Cardiac muscle cell (in vitro differentiated cells and primary cell): ENCODE measurements at regions not wholly inside any gene's neighbourhood (a gene's known extent, or its start where the extent isn't known, plus 50 kb on each side); places are given as distances from the start of the nearest gene placed in this dataset.
"Not testable (repeated sequence)": the region's sequence is repeated elsewhere in the genome, so short reads cannot be mapped to it uniquely, and the experiment has no call there.

Experiments
- DNase-seq, 2 donors: peaks; one replicate each; pipeline versions ENCODE4 v3.0.0 to v3.0.0-alpha.2; 2010 to 2017; ENCODE audit warnings: low read depth in 1 of 2, low spot score in 1 of 2
- H3K27ac ChIP-seq: fragments of 200-600 bp; sonication (generic); 2 replicates; pipeline ENCODE4 v1.5.1; 2016
- H3K27me3 ChIP-seq: fragments of 200-600 bp; sonication (generic); 2 replicates; pipeline ENCODE4 v1.6.0; 2016; ENCODE audit warnings: control low read depth
- H3K36me3 ChIP-seq: fragments of 200-600 bp; sonication (generic); 2 replicates; pipeline ENCODE4 v1.5.1; 2016; ENCODE audit warnings: control low read depth
- H3K4me1 ChIP-seq: fragments of 200-600 bp; sonication (generic); 2 replicates; pipeline ENCODE4 v1.8.1; 2017; ENCODE audit warnings: low read depth, mild to moderate bottlenecking, mixed run types
- H3K4me3 ChIP-seq: fragments of 200-600 bp; sonication (generic); 2 replicates; pipeline ENCODE4 v1.5.1; 2016; ENCODE audit warnings: mild to moderate bottlenecking
- H3K9me3 ChIP-seq: fragments of 200-600 bp; sonication (generic); 2 replicates; pipeline ENCODE4 v1.5.1; 2017; ENCODE audit warnings: low read depth, mild to moderate bottlenecking, control low read depth
- CTCF ChIP-seq: IDR thresholded peaks from 2 replicates; pipeline ENCODE4 v1.5.1; 2012; ENCODE audit warnings: low read depth, mild to moderate bottlenecking, low read length

- no peak for DNase-seq
- Histone ChIP-seq H3K9me3 (no peaks in the 10 kb centered on the region), H3K27me3 (no peaks in the 10 kb centered on the region), H3K27ac (no peak overlapping the region), H3K4me3 (no peak overlapping the region), H3K4me1 (no peaks in the 10 kb centered on the region), H3K36me3 (no peaks in the 10 kb centered on the region)
- TF ChIP-seq CTCF, result no peak
Observed at GRCh38 chr5:100418231-100418630, 116.9 kb upstream of the FAM174A start.

GRCh38 chr5:100409660-100410151 lies 125.5 kb upstream of the FAM174A start:
- no peak overlapping the region for H3K4me3 ChIP-seq
- no peaks in the 10 kb centered on the region for H3K4me1 ChIP-seq
- no peak overlapping the region for H3K27ac ChIP-seq
- no peaks in the 10 kb centered on the region for H3K27me3 ChIP-seq
- H3K36me3 ChIP-seq, result no peaks in the 10 kb centered on the region
- no peaks in the 10 kb centered on the region for H3K9me3 ChIP-seq
- DNase-seq, result no peak
- TF ChIP-seq CTCF, result no peak

- no peak for DNase-seq
- no peak for TF ChIP-seq CTCF
- no peak overlapping the region for H3K4me3 ChIP-seq
- H3K27ac ChIP-seq, result no peak overlapping the region
- no peaks in the 10 kb centered on the region for H3K4me1 ChIP-seq
- H3K36me3 ChIP-seq, result no peaks in the 10 kb centered on the region
- H3K27me3 ChIP-seq, result no peaks in the 10 kb centered on the region
- H3K9me3 ChIP-seq, result no peaks in the 10 kb centered on the region
Observed at GRCh38 chr5:100407053-100407452, 128.1 kb upstream of the FAM174A start.

- Histone ChIP-seq H3K27ac (no peak overlapping the region), H3K4me1 (no peaks in the 10 kb centered on the region), H3K27me3 (no peaks in the 10 kb centered on the region), H3K36me3 (no peaks in the 10 kb centered on the region), H3K4me3 (no peak overlapping the region), H3K9me3 (no peaks in the 10 kb centered on the region)
- DNase-seq, result no peak
- TF ChIP-seq CTCF, result no peak
Observed at GRCh38 chr5:100406640-100407039, 128.5 kb upstream of the FAM174A start.

- no peaks in the 10 kb centered on the region for H3K36me3 ChIP-seq
- H3K27me3 ChIP-seq, result no peaks in the 10 kb centered on the region
- no peaks in the 10 kb centered on the region for H3K4me1 ChIP-seq
- DNase-seq, result peak in 1 of 2 donors; percentile 2
- TF ChIP-seq CTCF, result no peak
- no peak overlapping the region for H3K27ac ChIP-seq
- H3K4me3 ChIP-seq, result no peak overlapping the region
- H3K9me3 ChIP-seq, result no peaks in the 10 kb centered on the region
Observed at GRCh38 chr5:100402071-100402470, 133.1 kb upstream of the FAM174A start.

- Histone ChIP-seq H3K4me3 (no peak overlapping the region), H3K36me3 (no peaks in the 10 kb centered on the region), H3K4me1 (no peaks in the 10 kb centered on the region), H3K9me3 (no peaks in the 10 kb centered on the region), H3K27me3 (no peaks in the 10 kb centered on the region), H3K27ac (no peak overlapping the region)
- no peak for DNase-seq
- no peak for TF ChIP-seq CTCF
Observed at GRCh38 chr5:100401149-100401548, 134.0 kb upstream of the FAM174A start.

- DNase-seq, H3K4me1 ChIP-seq, H3K27ac ChIP-seq, H3K36me3 ChIP-seq, H3K9me3 ChIP-seq, H3K27me3 ChIP-seq, H3K4me3 ChIP-seq: not testable (repeated sequence)
Observed at GRCh38 chr5:100398815-100399214, 136.4 kb upstream of the FAM174A start.

- H3K36me3 ChIP-seq, H3K4me3 ChIP-seq, H3K27me3 ChIP-seq, H3K9me3 ChIP-seq, H3K27ac ChIP-seq, H3K4me1 ChIP-seq, DNase-seq: not testable (repeated sequence)
Observed at GRCh38 chr5:100379254-100379858, 155.8 kb upstream of the FAM174A start.
